GM12864 (cell line): ENCODE measurements at regions not wholly inside any gene's neighbourhood (a gene's known extent, or its start where the extent isn't known, plus 50 kb on each side); places are given as distances from the start of the nearest gene placed in this dataset.

Source experiments
- DNase-seq: peaks from one replicate; pipeline ENCODE4 v3.0.0-alpha.2; 2011; ENCODE audit warnings: low read depth
- H3K4me3 ChIP-seq: 2 replicates; pipeline ENCODE4 v1.5.1; 2011; ENCODE audit warnings: mild to moderate bottlenecking, low read depth, low read length, control low read depth
- CTCF ChIP-seq: IDR thresholded peaks from 2 replicates; pipeline ENCODE4 v1.5.1; 2011; ENCODE audit warnings: low read depth, mild to moderate bottlenecking, moderate library complexity, low read length, control low read depth, inconsistent platforms; ENCODE audit errors: missing control alignments

GRCh38 chr14:61226015-61226654 lies 55.0 kb downstream of the TMEM30B start:
- DNase-seq = no peak
- no peak overlapping the region for H3K4me3 ChIP-seq
- no peak for TF ChIP-seq CTCF

GRCh38 chr14:61225344-61225743 lies 55.8 kb downstream of the TMEM30B start:
- DNase-seq = no peak
- no peak overlapping the region for H3K4me3 ChIP-seq
- TF ChIP-seq CTCF = no peak

DNA sequence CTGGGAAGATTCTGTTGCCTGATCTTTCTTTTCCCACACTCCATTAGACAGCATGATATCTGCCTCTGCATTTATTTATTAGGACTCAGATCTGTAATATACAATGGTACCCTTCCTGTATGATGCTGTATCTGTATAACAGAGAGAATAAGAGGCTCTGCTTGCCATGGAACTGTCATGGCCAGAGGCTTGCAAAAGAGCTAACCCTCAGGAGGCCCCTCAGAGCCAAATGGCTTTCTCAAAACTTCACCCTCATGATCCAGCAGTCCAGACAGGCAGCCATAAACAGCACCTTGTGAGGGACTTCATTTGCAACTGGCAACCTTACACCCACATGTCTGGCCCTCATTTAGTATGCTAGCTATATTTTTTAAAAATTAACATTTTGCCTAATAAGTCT lies 57.6 kb downstream of the TMEM30B start:
- no peak for DNase-seq
- TF ChIP-seq CTCF = no peak
- no peak overlapping the region for H3K4me3 ChIP-seq

- DNase-seq = no peak
- no peak overlapping the region for H3K4me3 ChIP-seq
- no peak for TF ChIP-seq CTCF
Observed at GRCh38 chr14:61222388-61222787, 58.8 kb downstream of the TMEM30B start.

DNA sequence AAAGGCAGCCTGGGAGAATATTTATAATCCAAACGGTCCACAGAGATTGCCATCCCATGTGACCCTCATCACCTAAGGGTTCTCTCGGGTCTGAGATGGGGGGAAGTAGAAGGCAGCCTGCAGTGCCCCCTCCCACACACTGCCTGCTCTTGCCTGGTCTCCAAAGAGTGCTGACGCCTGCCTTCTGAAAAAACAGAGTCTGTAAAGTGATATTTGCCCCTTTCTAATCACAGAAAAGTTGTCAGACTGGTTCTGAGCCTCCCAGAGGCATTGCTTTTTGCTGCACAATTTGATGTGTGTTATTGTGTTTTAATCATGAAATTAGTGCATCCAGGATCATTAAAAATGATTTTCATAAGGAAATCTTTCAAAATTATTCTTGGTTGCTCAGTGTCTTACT lies 59.2 kb downstream of the TMEM30B start:
- no peak for TF ChIP-seq CTCF
- DNase-seq = no peak
- H3K4me3 ChIP-seq = no peak overlapping the region

- no peak for DNase-seq
- no peak overlapping the region for H3K4me3 ChIP-seq
- TF ChIP-seq CTCF = no peak
Observed at GRCh38 chr14:61219673-61220072, 61.5 kb downstream of the TMEM30B start.

DNA sequence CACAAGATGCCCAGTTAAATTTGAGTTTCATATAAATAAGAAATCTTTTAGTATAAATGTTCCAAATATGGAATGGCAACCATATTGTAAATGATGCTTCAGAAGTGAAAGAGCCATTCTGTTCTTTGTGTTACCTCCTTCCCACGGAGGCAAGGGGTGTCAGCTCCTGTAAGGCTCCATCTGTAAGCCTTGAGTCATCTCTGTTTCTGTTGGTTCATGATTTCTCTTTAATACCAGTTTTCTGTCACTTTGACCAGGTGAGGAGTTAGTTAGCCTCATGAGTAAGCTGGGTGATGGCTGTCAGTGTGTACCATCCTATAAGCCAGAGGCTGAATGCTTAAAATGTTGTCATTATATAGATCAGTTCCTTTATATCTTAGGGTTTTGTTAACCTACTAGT lies 61.9 kb downstream of the TMEM30B start:
- H3K4me3 ChIP-seq = no peak overlapping the region
- DNase-seq = no peak
- no peak for TF ChIP-seq CTCF
